ENCODE measurements at regions not wholly inside any gene's neighbourhood (a gene's known extent, or its start where the extent isn't known, plus 50 kb on each side); places are given as distances from the start of the nearest gene placed in this dataset.

- DNase-seq (ENCODE audit: insufficient read length, low spot score), result no peak
- no peak for FAIRE-seq
- TF ChIP-seq, protein P1, sequence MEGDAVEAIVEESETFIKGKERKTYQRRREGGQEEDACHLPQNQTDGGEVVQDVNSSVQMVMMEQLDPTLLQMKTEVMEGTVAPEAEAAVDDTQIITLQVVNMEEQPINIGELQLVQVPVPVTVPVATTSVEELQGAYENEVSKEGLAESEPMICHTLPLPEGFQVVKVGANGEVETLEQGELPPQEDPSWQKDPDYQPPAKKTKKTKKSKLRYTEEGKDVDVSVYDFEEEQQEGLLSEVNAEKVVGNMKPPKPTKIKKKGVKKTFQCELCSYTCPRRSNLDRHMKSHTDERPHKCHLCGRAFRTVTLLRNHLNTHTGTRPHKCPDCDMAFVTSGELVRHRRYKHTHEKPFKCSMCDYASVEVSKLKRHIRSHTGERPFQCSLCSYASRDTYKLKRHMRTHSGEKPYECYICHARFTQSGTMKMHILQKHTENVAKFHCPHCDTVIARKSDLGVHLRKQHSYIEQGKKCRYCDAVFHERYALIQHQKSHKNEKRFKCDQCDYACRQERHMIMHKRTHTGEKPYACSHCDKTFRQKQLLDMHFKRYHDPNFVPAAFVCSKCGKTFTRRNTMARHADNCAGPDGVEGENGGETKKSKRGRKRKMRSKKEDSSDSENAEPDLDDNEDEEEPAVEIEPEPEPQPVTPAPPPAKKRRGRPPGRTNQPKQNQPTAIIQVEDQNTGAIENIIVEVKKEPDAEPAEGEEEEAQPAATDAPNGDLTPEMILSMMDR (IDR thresholded peaks at IDR 0.05; ENCODE audit: insufficient read depth, missing control alignments), result no peak
Measured at GRCh38 chr22:49147617-49148175, 680.0 kb downstream of the BRD1 start.

DNA sequence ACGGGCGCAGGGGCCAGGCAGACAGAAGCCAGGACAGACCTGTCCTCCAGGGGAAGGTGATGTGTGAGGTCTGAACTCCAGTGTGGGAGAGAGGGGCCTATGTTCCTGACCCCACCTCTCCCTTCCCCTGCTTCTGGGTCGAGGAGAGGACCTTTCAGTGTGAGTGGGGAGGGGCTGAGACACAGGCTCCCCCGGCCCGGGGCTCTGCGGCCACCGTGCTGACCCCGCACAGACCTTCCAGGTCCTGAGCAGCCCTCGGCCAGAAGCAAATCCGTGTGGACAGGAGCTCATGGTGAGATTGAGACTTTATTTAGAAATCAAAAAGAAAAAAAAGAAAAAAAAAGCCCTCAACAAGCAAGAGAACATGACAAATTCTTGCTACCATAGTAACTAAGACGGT, 680.5 kb downstream of the BRD1 start:
- FAIRE-seq (no peak), DNase-seq (ENCODE audit: insufficient read length, low spot score) (no peak)
- TF ChIP-seq, protein P1 (IDR thresholded peaks at IDR 0.05; ENCODE audit: insufficient read depth, missing control alignments), result no peak

- TF ChIP-seq, protein P1 (IDR thresholded peaks at IDR 0.05; ENCODE audit: insufficient read depth, missing control alignments), result no peak
- no peak for FAIRE-seq
- DNase-seq (ENCODE audit: insufficient read length, low spot score), result no peak
Measured at GRCh38 chr22:49146511-49146910, 681.2 kb downstream of the BRD1 start.

- FAIRE-seq (no peak), DNase-seq (ENCODE audit: insufficient read length, low spot score) (no peak)
Measured at GRCh38 chr22:49143812-49144211, 683.9 kb downstream of the BRD1 start.

GRCh38 chr22:49142891-49143290, 684.8 kb downstream of the BRD1 start:
- TF ChIP-seq, protein P1 (IDR thresholded peaks at IDR 0.05; ENCODE audit: insufficient read depth, missing control alignments), result no peak
- no peak for FAIRE-seq
- DNase-seq (ENCODE audit: insufficient read length, low spot score), result no peak

More at GRCh38 chr22:49143812-49144211, 683.9 kb downstream of the BRD1 start:
- TF ChIP-seq, protein P1 (IDR thresholded peaks at IDR 0.05; ENCODE audit: insufficient read depth, missing control alignments), result no peak

DNA sequence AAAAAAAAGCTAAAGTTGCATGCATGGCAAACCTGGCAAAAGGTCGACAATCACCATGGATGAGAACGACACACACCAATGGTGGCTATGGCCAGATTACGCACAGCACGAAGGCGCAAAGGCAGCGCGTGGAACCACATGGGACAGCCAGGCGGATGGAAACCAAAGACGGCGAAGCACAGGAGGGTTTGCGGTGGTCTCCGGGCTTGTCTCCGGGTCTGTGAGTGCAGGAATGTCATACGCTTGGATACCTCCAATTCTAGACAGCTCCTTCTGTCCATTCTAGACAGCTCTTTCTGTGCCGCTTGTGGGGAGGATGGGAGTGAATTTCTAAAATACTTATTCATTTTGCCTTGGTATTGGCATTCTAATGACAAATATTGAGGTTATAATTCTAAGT, 685.4 kb downstream of the BRD1 start:
- no peak for DNase-seq (ENCODE audit: insufficient read length, low spot score)
- FAIRE-seq, result no peak
- TF ChIP-seq, protein P1 (IDR thresholded peaks at IDR 0.05; ENCODE audit: insufficient read depth, missing control alignments), result no peak

- DNase-seq (ENCODE audit: insufficient read length, low spot score) (no peak), FAIRE-seq (no peak)
Measured at GRCh38 chr22:49141761-49142160, 685.9 kb downstream of the BRD1 start.

More at GRCh38 chr22:49141761-49142160, 685.9 kb downstream of the BRD1 start:
- TF ChIP-seq, protein P1 (IDR thresholded peaks at IDR 0.05; ENCODE audit: insufficient read depth, missing control alignments), result no peak

All from D721Med (cell line).